Left ventricle myocardium inferior (tissue), 1 donor: ENCODE measurements at regions not wholly inside any gene's neighbourhood (a gene's known extent, or its start where the extent isn't known, plus 50 kb on each side); places are given as distances from the start of the nearest gene placed in this dataset.

Source experiments
- DNase-seq: peaks from one replicate; pipeline ENCODE4 v3.0.0-alpha.2; 2020
- H3K27ac ChIP-seq: fragments of 200-600 bp; replicated peaks from 2 replicates; pipeline ENCODE4 v1.8.0; 2021
- H3K27me3 ChIP-seq: fragments of 200-600 bp; 2 replicates; pipeline ENCODE4 v1.8.0; 2021; ENCODE audit warnings: low read depth
- H3K36me3 ChIP-seq: fragments of 200-600 bp; 2 replicates; pipeline ENCODE4 v1.8.0; 2021
- H3K4me1 ChIP-seq: fragments of 200-600 bp; 2 replicates; pipeline ENCODE4 v1.8.0; 2021
- H3K4me3 ChIP-seq: fragments of 200-600 bp; 2 replicates; pipeline ENCODE4 v1.8.0; 2021; ENCODE audit warnings: mild to moderate bottlenecking, moderate library complexity
- H3K9me3 ChIP-seq: fragments of 200-600 bp; replicated peaks from 2 replicates; pipeline ENCODE4 v1.8.0; 2021
- CTCF ChIP-seq: fragments of 200-600 bp; IDR thresholded peaks from 2 replicates; pipeline ENCODE4 v1.8.0; 2021; ENCODE audit warnings: antibody characterized with exemption, mild to moderate bottlenecking, borderline replicate concordance
- intact Hi-C: fragments of 100-400 bp; cut with micrococcal nuclease; formaldehyde crosslinking; loops from one replicate; pipeline ENCODE4 v1.11.0; 2022
- donor health status: DM: no; HTN: yes; CAD: no; lungs with severe emphysema.

- no peak for TF ChIP-seq CTCF
Observed at GRCh38 chr15:80308002-80308401, 56.0 kb upstream of the CTXND1 start.

GRCh38 chr15:80309769-80310384, 57.9 kb upstream of the CTXND1 start:
- no peak overlapping the region for H3K27ac ChIP-seq
- H3K4me3 ChIP-seq = no peak overlapping the region
- peak; percentile 62 for TF ChIP-seq CTCF
- no peaks in the 10 kb centered on the region for H3K4me1 ChIP-seq
- no peaks in the 10 kb centered on the region for H3K9me3 ChIP-seq
- no peaks in the 10 kb centered on the region for H3K36me3 ChIP-seq
- intact Hi-C loops = no loop called here
- peaks cover 13% of the 10 kb centered on the region for H3K27me3 ChIP-seq
- no peak for DNase-seq

More at GRCh38 chr15:80308002-80308401, 56.0 kb upstream of the CTXND1 start:
- Histone ChIP-seq H3K4me1 (no peaks in the 10 kb centered on the region), H3K4me3 (no peak overlapping the region), H3K27me3 (peaks cover 11% of the 10 kb centered on the region), H3K36me3 (no peaks in the 10 kb centered on the region), H3K9me3 (no peaks in the 10 kb centered on the region), H3K27ac (no peak overlapping the region)
- intact Hi-C loops = no loop called here
- DNase-seq = no peak

- Histone ChIP-seq H3K27me3 (peaks cover 19% of the 10 kb centered on the region), H3K27ac (no peak overlapping the region), H3K9me3 (no peaks in the 10 kb centered on the region), H3K36me3 (no peaks in the 10 kb centered on the region), H3K4me1 (no peaks in the 10 kb centered on the region), H3K4me3 (no peak overlapping the region)
- no peak for DNase-seq
- TF ChIP-seq CTCF = no peak
- intact Hi-C loops = no loop called here
Observed at GRCh38 chr15:80310776-80311175, 58.8 kb upstream of the CTXND1 start.

GRCh38 chr15:80315289-80315987, 63.4 kb upstream of the CTXND1 start:
- Histone ChIP-seq H3K4me3 (no peak overlapping the region), H3K27me3 (peaks cover 30% of the 10 kb centered on the region), H3K27ac (no peak overlapping the region), H3K9me3 (no peaks in the 10 kb centered on the region), H3K4me1 (peaks cover 4% of the 10 kb centered on the region), H3K36me3 (no peaks in the 10 kb centered on the region)
- DNase-seq = no peak
- TF ChIP-seq CTCF = no peak
- intact Hi-C loops = no loop called here

- Histone ChIP-seq H3K27ac (peak overlapping the region; percentile 42), H3K4me1 (peaks cover 4% of the 10 kb centered on the region), H3K27me3 (peaks cover 39% of the 10 kb centered on the region), H3K4me3 (no peak overlapping the region), H3K36me3 (no peaks in the 10 kb centered on the region), H3K9me3 (no peaks in the 10 kb centered on the region)
- no peak for TF ChIP-seq CTCF
- peak; percentile 31 for DNase-seq
- intact Hi-C loops = no loop called here
Observed at GRCh38 chr15:80317389-80318182, 65.6 kb upstream of the CTXND1 start.
